SK-N-SH (cell line): ENCODE measurements at regions not wholly inside any gene's neighbourhood (a gene's known extent, or its start where the extent isn't known, plus 50 kb on each side); places are given as distances from the start of the nearest gene placed in this dataset.

ENCODE experiments used
- CTCF ChIA-PET: fragments of 300-600, 350-600 bp; formaldehyde crosslinking; extraction: SDS; loops from one replicate; lab custom pipeline; 2021; lab: Yijun Ruan, JAX
- POLR2A ChIA-PET: fragments of 350-600 bp; sonication (Branson Sonifier 250); formaldehyde crosslinking; extraction: SDS; loops from one replicate; lab custom pipeline; 2020; ENCODE audit warnings: antibody characterized with exemption, inconsistent platforms; lab: Yijun Ruan, JAX
- DNase-seq: peaks from one replicate; pipeline ENCODE4 v3.0.0; 2012
- H2AFZ ChIP-seq: fragments of 200-600 bp; sonication (generic); 2 replicates; pipeline ENCODE4 v1.8.1; 2016; ENCODE audit warnings: antibody characterized with exemption, mild to moderate bottlenecking, low read depth
- H3F3A ChIP-seq: fragments of 200-600 bp; sonication (generic); replicated peaks from 2 replicates; pipeline ENCODE3; 2016; ENCODE audit warnings: antibody characterized with exemption, mild to moderate bottlenecking; ENCODE audit not compliant: insufficient read depth
- H3K27ac ChIP-seq, 2 experiments: fragments of 200-500 bp in 1 of 2; fragments of 200-600 bp in 1 of 2; sonication (Bioruptor generic) in 1 of 2; sonication (generic), shearing (Covaris generic) in 1 of 2; 2 replicates each; pipeline versions ENCODE4 v1.5.1 to v1.6.1; 2014 to 2016; ENCODE audit warnings: low read depth in 2 of 2, inconsistent platforms in 1 of 2, low read length in 1 of 2, mild to moderate bottlenecking in 1 of 2, mixed read lengths in 1 of 2
- H3K27me3 ChIP-seq: fragments of 200-600 bp; sonication (generic), shearing (Covaris generic); 2 replicates; pipeline ENCODE4 v1.6.1; 2016; ENCODE audit warnings: mixed run types; ENCODE audit not compliant: insufficient read depth
- H3K36me3 ChIP-seq, 2 experiments: fragments of 200-500 bp in 1 of 2; fragments of 200-600 bp in 1 of 2; sonication (Bioruptor generic) in 1 of 2; sonication (generic) in 1 of 2; replicated peaks in 1 of 2; 2 replicates each; pipeline versions ENCODE3 to v1.5.1; 2014 to 2016; ENCODE audit warnings: low read length in 1 of 2, mild to moderate bottlenecking in 1 of 2; ENCODE audit not compliant: insufficient read depth in 2 of 2, control insufficient read depth in 1 of 2
- H3K4me1 ChIP-seq, 2 experiments: fragments of 200-500 bp in 1 of 2; fragments of 200-600 bp in 1 of 2; sonication (Bioruptor generic) in 1 of 2; sonication (generic), shearing (Covaris generic) in 1 of 2; 2 replicates each; pipeline versions ENCODE4 v1.5.1 to v1.6.1; 2014 to 2016; ENCODE audit warnings: low read depth in 1 of 2, low read length in 1 of 2, mixed run types in 1 of 2; ENCODE audit not compliant: insufficient read depth in 2 of 2, control insufficient read depth in 1 of 2
- H3K4me2 ChIP-seq: fragments of 200-600 bp; sonication (generic), shearing (Covaris generic); 2 replicates; pipeline ENCODE4 v1.6.1; 2017; ENCODE audit warnings: mixed run types
- H3K4me3 ChIP-seq, 2 experiments: fragments of 200-500 bp in 1 of 2; fragments of 200-600 bp in 1 of 2; sonication (Bioruptor generic) in 1 of 2; sonication (generic), shearing (Covaris generic) in 1 of 2; 2 replicates each; pipeline versions ENCODE4 v1.5.1 to v1.8.1; 2014 to 2016; ENCODE audit warnings: low read depth in 2 of 2, inconsistent platforms in 1 of 2, low read length in 1 of 2, mild to moderate bottlenecking in 1 of 2, mixed read lengths in 1 of 2, moderate library complexity in 1 of 2
- H3K79me2 ChIP-seq: fragments of 200-600 bp; sonication (generic); 2 replicates; pipeline ENCODE4 v1.8.1; 2017; ENCODE audit warnings: mild to moderate bottlenecking; ENCODE audit not compliant: insufficient read depth
- H3K9ac ChIP-seq: fragments of 200-600 bp; sonication (generic); 2 replicates; pipeline ENCODE4 v1.6.1; 2017; ENCODE audit warnings: mixed run types
- H3K9me2 ChIP-seq: fragments of 200-600 bp; sonication (generic); 2 replicates; pipeline ENCODE4 v1.6.1; 2017; ENCODE audit warnings: mixed run types
- H3K9me3 ChIP-seq: fragments of 200-600 bp; sonication (generic); 2 replicates; pipeline ENCODE4 v1.6.1; 2017; ENCODE audit warnings: mixed run types, mild to moderate bottlenecking, moderate library complexity
- H4K20me1 ChIP-seq: fragments of 200-600 bp; sonication (generic); 2 replicates; pipeline ENCODE4 v1.6.1; 2017; ENCODE audit warnings: mild to moderate bottlenecking, mixed run types; ENCODE audit not compliant: insufficient read depth
- ELF1 ChIP-seq: IDR thresholded peaks from 2 replicates; pipeline ENCODE4 v1.4.0; 2012
- EZH2phosphoT487 ChIP-seq: fragments of 200-600 bp; sonication (generic); IDR thresholded peaks from 2 replicates; pipeline ENCODE4 v1.6.1; 2017; ENCODE audit warnings: low read depth, mixed run types, mild to moderate bottlenecking, antibody characterized with exemption, moderate library complexity, borderline replicate concordance
- FOXJ3 ChIP-seq: sonication (generic); formaldehyde crosslinking; IDR thresholded peaks from 2 replicates; pipeline ENCODE4 v1.5.1; 2020; ENCODE audit warnings: mild to moderate bottlenecking, missing genetic modification reagents
- GABPA ChIP-seq: IDR thresholded peaks from 2 replicates; pipeline ENCODE4 v1.4.0; 2012; ENCODE audit warnings: low read depth, mild to moderate bottlenecking
- MEF2A ChIP-seq: IDR thresholded peaks from 2 replicates; pipeline ENCODE4 v1.4.0; 2012; ENCODE audit warnings: low read depth, borderline replicate concordance
- NFIC ChIP-seq: IDR thresholded peaks from 2 replicates; pipeline ENCODE4 v1.4.0; 2012; ENCODE audit warnings: borderline replicate concordance
- NRF1 ChIP-seq: IDR thresholded peaks from 2 replicates; pipeline ENCODE4 v1.6.1; 2012; ENCODE audit warnings: low read depth, mild to moderate bottlenecking, low read length
- POLR2AphosphoS5 ChIP-seq: IDR thresholded peaks from 2 replicates; pipeline ENCODE4 v1.6.1; 2012; ENCODE audit warnings: low read depth, low read length
- RCOR1 ChIP-seq: fragments of 150-350 bp; IDR thresholded peaks from 2 replicates; pipeline ENCODE4 v1.6.1; 2017; ENCODE audit warnings: antibody characterized with exemption, low read length
- SIN3A ChIP-seq: IDR thresholded peaks from 2 replicates; pipeline ENCODE4 v1.6.1; 2012; ENCODE audit warnings: low read depth, mild to moderate bottlenecking, low read length, moderate library complexity, borderline replicate concordance
- YY1 ChIP-seq: IDR thresholded peaks from 2 replicates; pipeline ENCODE4 v1.4.0; 2012; ENCODE audit warnings: low read depth, mild to moderate bottlenecking
- WGBS: methylation state at CpG from one replicate; pipeline ENCODE4 v1.1.6; 2017; ENCODE audit warnings: low lambda C conversion rate; 5-methylcytosine and 5-hydroxymethylcytosine counted together
- TF ChIP-seq, protein P1 (sequence below): fragments of 150-350 bp; IDR thresholded peaks from 2 replicates; pipeline ENCODE4 v1.6.1; 2016; ENCODE audit warnings: mild to moderate bottlenecking, low read depth, low read length
- TF ChIP-seq, protein P2 (sequence below): IDR thresholded peaks from 2 replicates; pipeline ENCODE4; 2012
- TF ChIP-seq, protein P3 (sequence below): IDR thresholded peaks from 2 replicates; pipeline ENCODE4 v1.4.0; 2012; ENCODE audit warnings: low read depth, borderline replicate concordance
- TF ChIP-seq, protein P4 (sequence below): IDR thresholded peaks from 2 replicates; pipeline ENCODE4 v1.6.1; 2012; ENCODE audit warnings: mild to moderate bottlenecking, low read depth, low read length, moderate library complexity

DNA sequence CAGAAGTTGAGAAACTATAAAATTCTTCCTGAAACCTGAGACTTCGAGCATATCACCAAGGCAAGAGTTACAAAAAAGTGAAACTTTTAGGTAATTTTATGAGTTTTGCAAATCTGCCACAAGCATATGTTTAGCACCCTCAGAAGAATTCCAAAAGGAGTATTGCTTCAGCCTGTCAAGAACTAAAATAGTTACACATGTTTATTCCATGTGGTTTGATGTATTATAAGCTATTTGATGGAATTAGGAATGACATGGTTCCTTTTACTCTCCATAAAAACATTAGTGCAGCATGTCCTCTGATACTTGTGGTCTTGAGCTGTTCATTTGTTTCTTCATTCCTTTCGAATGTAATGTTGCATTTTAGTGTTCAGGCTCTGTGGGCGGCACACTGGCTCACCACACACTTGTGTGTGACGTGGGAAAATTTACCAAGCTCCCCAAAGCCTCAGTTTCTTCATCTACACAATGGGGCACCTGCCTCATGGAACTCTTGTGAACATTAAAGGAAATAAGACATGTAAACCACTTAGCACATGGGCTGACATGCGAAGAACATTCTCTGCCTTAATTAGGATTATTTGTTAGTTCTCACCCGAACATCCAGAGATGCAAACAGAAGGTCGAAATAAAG, 204.2 kb upstream of the FOXF1 start:
- H3K79me2 ChIP-seq = no peaks in the 10 kb centered on the region
- no peak overlapping the region for H3K4me3 ChIP-seq
- H2AFZ ChIP-seq = no peak overlapping the region
- H3K4me1 ChIP-seq = no peaks in the 10 kb centered on the region
- H3K9ac ChIP-seq = no peak overlapping the region
- H3F3A ChIP-seq = no peaks in the 10 kb centered on the region
- H3K36me3 ChIP-seq = no peaks in the 10 kb centered on the region
- CTCF ChIA-PET = no interaction called here
- H3K27me3 ChIP-seq = peaks cover 72% of the 10 kb centered on the region
- DNase-seq = no peak
- WGBS = 18% methylated on average over 7 of the region's 7 CpGs
- TF ChIP-seq ELF1 = no peak
- no peak for TF ChIP-seq NRF1
- no peak for TF ChIP-seq POLR2AphosphoS5
- TF ChIP-seq, protein P1, sequence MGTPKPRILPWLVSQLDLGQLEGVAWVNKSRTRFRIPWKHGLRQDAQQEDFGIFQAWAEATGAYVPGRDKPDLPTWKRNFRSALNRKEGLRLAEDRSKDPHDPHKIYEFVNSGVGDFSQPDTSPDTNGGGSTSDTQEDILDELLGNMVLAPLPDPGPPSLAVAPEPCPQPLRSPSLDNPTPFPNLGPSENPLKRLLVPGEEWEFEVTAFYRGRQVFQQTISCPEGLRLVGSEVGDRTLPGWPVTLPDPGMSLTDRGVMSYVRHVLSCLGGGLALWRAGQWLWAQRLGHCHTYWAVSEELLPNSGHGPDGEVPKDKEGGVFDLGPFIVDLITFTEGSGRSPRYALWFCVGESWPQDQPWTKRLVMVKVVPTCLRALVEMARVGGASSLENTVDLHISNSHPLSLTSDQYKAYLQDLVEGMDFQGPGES = no peak
- TF ChIP-seq YY1 = no peak
- TF ChIP-seq, protein P2, sequence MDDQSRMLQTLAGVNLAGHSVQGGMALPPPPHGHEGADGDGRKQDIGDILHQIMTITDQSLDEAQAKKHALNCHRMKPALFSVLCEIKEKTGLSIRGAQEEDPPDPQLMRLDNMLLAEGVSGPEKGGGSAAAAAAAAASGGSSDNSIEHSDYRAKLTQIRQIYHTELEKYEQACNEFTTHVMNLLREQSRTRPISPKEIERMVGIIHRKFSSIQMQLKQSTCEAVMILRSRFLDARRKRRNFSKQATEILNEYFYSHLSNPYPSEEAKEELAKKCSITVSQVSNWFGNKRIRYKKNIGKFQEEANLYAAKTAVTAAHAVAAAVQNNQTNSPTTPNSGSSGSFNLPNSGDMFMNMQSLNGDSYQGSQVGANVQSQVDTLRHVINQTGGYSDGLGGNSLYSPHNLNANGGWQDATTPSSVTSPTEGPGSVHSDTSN = no peak
- TF ChIP-seq EZH2phosphoT487 = no peak
- TF ChIP-seq, protein P3, sequence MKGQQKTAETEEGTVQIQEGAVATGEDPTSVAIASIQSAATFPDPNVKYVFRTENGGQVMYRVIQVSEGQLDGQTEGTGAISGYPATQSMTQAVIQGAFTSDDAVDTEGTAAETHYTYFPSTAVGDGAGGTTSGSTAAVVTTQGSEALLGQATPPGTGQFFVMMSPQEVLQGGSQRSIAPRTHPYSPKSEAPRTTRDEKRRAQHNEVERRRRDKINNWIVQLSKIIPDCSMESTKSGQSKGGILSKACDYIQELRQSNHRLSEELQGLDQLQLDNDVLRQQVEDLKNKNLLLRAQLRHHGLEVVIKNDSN = no peak
- no peak for TF ChIP-seq RCOR1
- TF ChIP-seq SIN3A = no peak
- no peak for TF ChIP-seq NFIC
- H3K27ac ChIP-seq = no peak overlapping the region
- H3K9me3 ChIP-seq = no peaks in the 10 kb centered on the region
- no peaks in the 10 kb centered on the region for H4K20me1 ChIP-seq
- H3K4me2 ChIP-seq = no peak overlapping the region
- H3K9me2 ChIP-seq = no peaks in the 10 kb centered on the region
- POLR2A ChIA-PET = no interaction called here

DNA sequence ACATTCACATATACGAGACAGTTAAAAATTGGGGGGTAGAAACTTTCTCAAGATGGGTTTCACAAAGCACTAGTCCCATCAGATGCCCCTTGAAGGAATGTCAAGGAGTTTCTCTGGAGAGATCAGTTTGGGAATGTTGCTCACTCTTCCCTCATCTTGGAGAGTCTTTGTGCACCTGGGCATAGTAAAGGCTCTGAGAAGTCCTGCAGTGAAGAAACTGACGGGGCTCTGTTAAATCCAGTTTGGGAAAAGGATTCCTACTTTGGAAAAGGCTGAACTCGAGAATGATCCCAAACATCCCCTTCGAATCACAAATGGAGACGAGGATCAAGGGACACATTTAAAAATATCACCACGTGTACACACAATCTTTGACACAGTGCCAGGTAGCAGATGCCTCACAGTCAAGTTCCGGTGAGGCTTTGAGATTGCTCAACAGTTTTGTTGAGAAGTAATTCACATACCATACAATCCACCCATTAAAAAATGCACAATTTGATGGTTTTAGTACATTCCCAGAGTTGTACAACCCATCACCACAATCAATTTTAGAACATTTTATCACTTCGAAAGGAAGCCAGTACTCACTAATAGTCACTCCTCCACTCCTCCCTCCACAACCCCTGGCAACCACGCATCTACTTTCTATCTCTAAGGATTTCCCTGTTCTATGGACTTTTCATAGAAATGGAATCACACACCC, 203.4 kb upstream of the FOXF1 start:
- Histone ChIP-seq H3K4me3 (no peak overlapping the region), H3K79me2 (no peaks in the 10 kb centered on the region), H2AFZ (no peak overlapping the region), H3K27ac (no peak overlapping the region), H3K36me3 (no peaks in the 10 kb centered on the region), H3K9me3 (no peaks in the 10 kb centered on the region), H3K9me2 (no peaks in the 10 kb centered on the region), H3K27me3 (peaks cover 75% of the 10 kb centered on the region), H3F3A (no peaks in the 10 kb centered on the region), H4K20me1 (no peaks in the 10 kb centered on the region), H3K4me1 (no peaks in the 10 kb centered on the region), H3K9ac (no peak overlapping the region), H3K4me2 (no peak overlapping the region)
- CTCF ChIA-PET = no interaction called here
- WGBS = 27% methylated on average over 9 of the region's 9 CpGs
- POLR2A ChIA-PET = no interaction called here
- no peak for DNase-seq
- TF ChIP-seq YY1 (no peak), MEF2A (no peak), POLR2AphosphoS5 (no peak), FOXJ3 (CRISPR knock-in tag) (no peak), EZH2phosphoT487 (no peak), GABPA (no peak)
- TF ChIP-seq, protein P3 = no peak
- TF ChIP-seq, protein P1 = no peak
- TF ChIP-seq, protein P4, sequence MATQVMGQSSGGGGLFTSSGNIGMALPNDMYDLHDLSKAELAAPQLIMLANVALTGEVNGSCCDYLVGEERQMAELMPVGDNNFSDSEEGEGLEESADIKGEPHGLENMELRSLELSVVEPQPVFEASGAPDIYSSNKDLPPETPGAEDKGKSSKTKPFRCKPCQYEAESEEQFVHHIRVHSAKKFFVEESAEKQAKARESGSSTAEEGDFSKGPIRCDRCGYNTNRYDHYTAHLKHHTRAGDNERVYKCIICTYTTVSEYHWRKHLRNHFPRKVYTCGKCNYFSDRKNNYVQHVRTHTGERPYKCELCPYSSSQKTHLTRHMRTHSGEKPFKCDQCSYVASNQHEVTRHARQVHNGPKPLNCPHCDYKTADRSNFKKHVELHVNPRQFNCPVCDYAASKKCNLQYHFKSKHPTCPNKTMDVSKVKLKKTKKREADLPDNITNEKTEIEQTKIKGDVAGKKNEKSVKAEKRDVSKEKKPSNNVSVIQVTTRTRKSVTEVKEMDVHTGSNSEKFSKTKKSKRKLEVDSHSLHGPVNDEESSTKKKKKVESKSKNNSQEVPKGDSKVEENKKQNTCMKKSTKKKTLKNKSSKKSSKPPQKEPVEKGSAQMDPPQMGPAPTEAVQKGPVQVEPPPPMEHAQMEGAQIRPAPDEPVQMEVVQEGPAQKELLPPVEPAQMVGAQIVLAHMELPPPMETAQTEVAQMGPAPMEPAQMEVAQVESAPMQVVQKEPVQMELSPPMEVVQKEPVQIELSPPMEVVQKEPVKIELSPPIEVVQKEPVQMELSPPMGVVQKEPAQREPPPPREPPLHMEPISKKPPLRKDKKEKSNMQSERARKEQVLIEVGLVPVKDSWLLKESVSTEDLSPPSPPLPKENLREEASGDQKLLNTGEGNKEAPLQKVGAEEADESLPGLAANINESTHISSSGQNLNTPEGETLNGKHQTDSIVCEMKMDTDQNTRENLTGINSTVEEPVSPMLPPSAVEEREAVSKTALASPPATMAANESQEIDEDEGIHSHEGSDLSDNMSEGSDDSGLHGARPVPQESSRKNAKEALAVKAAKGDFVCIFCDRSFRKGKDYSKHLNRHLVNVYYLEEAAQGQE = no peak
- TF ChIP-seq, protein P2 = no peak
